ENCODE measurements at regions not wholly inside any gene's neighbourhood (a gene's known extent, or its start where the extent isn't known, plus 50 kb on each side); places are given as distances from the start of the nearest gene placed in this dataset.
"Not testable (repeated sequence)": the region's sequence is repeated elsewhere in the genome, so short reads cannot be mapped to it uniquely, and the experiment has no call there.

GRCh38 chr17:22303865-22304264 is 611.5 kb downstream of the KCNJ18 start:
- TF ChIP-seq POLR2A (IDR thresholded peaks at IDR 0.05) (no peak), CTCF (IDR thresholded peaks at IDR 0.05) (no peak)
- no peaks in the 10 kb centered on the region for H3K4me1 ChIP-seq (replicated peaks in 1 of 2)
- intact Hi-C loops (cut with DNase I): no loop called here
- H3K27me3 ChIP-seq: no peaks in the 10 kb centered on the region
- H3K4me3 ChIP-seq: no peak overlapping the region
- no peaks in the 10 kb centered on the region for H3K9me3 ChIP-seq (replicated peaks in 1 of 3)
- DNase-seq: no peak
- H3K27ac ChIP-seq: no peak overlapping the region
- H3K36me3 ChIP-seq (replicated peaks in 1 of 2): no peaks in the 10 kb centered on the region
- WGBS, 4 donors: 85 to 91% (median 88%) methylated on average over 7 to 12 of the region's 12 CpGs

- no peaks in the 10 kb centered on the region for H3K27me3 ChIP-seq
- 84 to 90% (median 89%) methylated on average over 18 to 31 of the region's 31 CpGs for WGBS, 4 donors
- no peak for TF ChIP-seq POLR2A (IDR thresholded peaks at IDR 0.05)
- TF ChIP-seq CTCF (IDR thresholded peaks at IDR 0.05): no peak
- H3K4me1 ChIP-seq (replicated peaks in 1 of 2): no peaks in the 10 kb centered on the region
- intact Hi-C loops (cut with DNase I): no loop called here
- H3K4me3 ChIP-seq: no peak overlapping the region
- no peak for DNase-seq
- H3K9me3 ChIP-seq (replicated peaks in 1 of 3): no peaks in the 10 kb centered on the region
- no peaks in the 10 kb centered on the region for H3K36me3 ChIP-seq (replicated peaks in 1 of 2)
- no peak overlapping the region for H3K27ac ChIP-seq
Measured at GRCh38 chr17:22304667-22305303, 612.5 kb downstream of the KCNJ18 start.

- H3K4me3 ChIP-seq: no peak overlapping the region
- no peak overlapping the region for H3K27ac ChIP-seq
- WGBS, 4 donors: 86 to 92% (median 89%) methylated on average over 28 to 32 of the region's 32 CpGs
- intact Hi-C loops (cut with DNase I): no loop called here
- H3K36me3 ChIP-seq (replicated peaks in 1 of 2): no peaks in the 10 kb centered on the region
- no peak for TF ChIP-seq CTCF (IDR thresholded peaks at IDR 0.05)
- no peak for TF ChIP-seq POLR2A (IDR thresholded peaks at IDR 0.05)
- no peaks in the 10 kb centered on the region for H3K9me3 ChIP-seq (replicated peaks in 1 of 3)
- H3K4me1 ChIP-seq (replicated peaks in 1 of 2): no peaks in the 10 kb centered on the region
- no peak for DNase-seq
- no peaks in the 10 kb centered on the region for H3K27me3 ChIP-seq
Measured at GRCh38 chr17:22305356-22306071, 613.2 kb downstream of the KCNJ18 start.

GRCh38 chr17:22310292-22310691 is 618.0 kb downstream of the KCNJ18 start:
- WGBS, 4 donors: 56 to 73% (median 70%) methylated on average over 4 to 7 of the region's 7 CpGs
- DNase-seq: not testable (repeated sequence)

More at GRCh38 chr17:22310292-22310691, 618.0 kb downstream of the KCNJ18 start:
- H3K27me3 ChIP-seq; H3K9me3 ChIP-seq (replicated peaks in 1 of 3); H3K36me3 ChIP-seq (replicated peaks in 1 of 2); intact Hi-C loops (cut with DNase I); H3K4me3 ChIP-seq; H3K4me1 ChIP-seq (replicated peaks in 1 of 2); H3K27ac ChIP-seq: not testable (repeated sequence)

All from adrenal gland (tissue), 9 donors.